IMR-90 (cell line): ENCODE measurements at regions not wholly inside any gene's neighbourhood (a gene's known extent, or its start where the extent isn't known, plus 50 kb on each side); places are given as distances from the start of the nearest gene placed in this dataset.

ENCODE experiments used
- ATAC-seq: fragments of 200-7000 bp; cut with Tn5 transposase; 2 replicates; pipeline ENCODE4 v1.9.1; 2020; ENCODE audit warnings: low read depth, mild to moderate bottlenecking, moderate library complexity
- BruUV-seq: library from RNA; stranded (reverse); fragments of 400-500 nt; replicated peaks from 2 replicates; lab custom pipeline; 2021; lab: Mats Ljungman, UMichigan
- CTCF ChIA-PET: fragments of 300-600 bp; formaldehyde crosslinking; extraction: SDS; loops from one replicate; lab custom pipeline; 2021; ENCODE audit warnings: antibody characterized with exemption; lab: Yijun Ruan, JAX
- POLR2A ChIA-PET: fragments of 300-600 bp; sonication (Branson Sonifier 250); formaldehyde crosslinking; loops from one replicate; lab custom pipeline; 2022; ENCODE audit warnings: antibody characterized with exemption; ENCODE audit not compliant: unreplicated experiment; lab: Charles Lee
- DNase-seq: peaks from one replicate; pipeline ENCODE4 v3.0.0; 2013
- H2AFZ ChIP-seq: replicated peaks from 2 replicates; pipeline ENCODE3; 2013; ENCODE audit warnings: low read length, mild to moderate bottlenecking; ENCODE audit not compliant: poor library complexity
- H2AK5ac ChIP-seq: 2 replicates; pipeline ENCODE4 v1.6.1; 2013; ENCODE audit warnings: low read depth, low read length, inconsistent platforms
- H2AK9ac ChIP-seq: replicated peaks from 2 replicates; pipeline ENCODE3; 2013; ENCODE audit warnings: mild to moderate bottlenecking, low read depth, low read length, moderate library complexity; ENCODE audit not compliant: poor library complexity
- H2BK120ac ChIP-seq: 2 replicates; pipeline ENCODE4 v1.6.1; 2013; ENCODE audit warnings: low read depth, low read length, inconsistent platforms
- H2BK15ac ChIP-seq: 3 replicates; pipeline ENCODE4 v1.6.1; 2013; ENCODE audit warnings: low read depth, low read length, inconsistent platforms
- H2BK20ac ChIP-seq: 2 replicates; pipeline ENCODE4 v1.6.1; 2013; ENCODE audit warnings: low read depth, mild to moderate bottlenecking, inconsistent platforms, low read length, moderate library complexity
- H2BK5ac ChIP-seq: 2 replicates; pipeline ENCODE4 v1.6.1; 2013; ENCODE audit warnings: mild to moderate bottlenecking, low read depth, low read length, inconsistent platforms; ENCODE audit not compliant: poor library complexity, severe bottlenecking
- H3K14ac ChIP-seq: replicated peaks from 2 replicates; pipeline ENCODE4 v1.6.1; 2013; ENCODE audit warnings: low read depth, low read length, inconsistent platforms
- H3K18ac ChIP-seq: 2 replicates; pipeline ENCODE4 v1.6.1; 2013; ENCODE audit warnings: low read depth, low read length, control low read depth
- H3K23ac ChIP-seq: 2 replicates; pipeline ENCODE4 v1.6.1; 2013; ENCODE audit warnings: low read depth, low read length, inconsistent platforms
- H3K27ac ChIP-seq: 2 replicates; pipeline ENCODE4 v1.5.1; 2013; ENCODE audit warnings: mild to moderate bottlenecking, control low read depth, low read length; ENCODE audit not compliant: insufficient read depth
- H3K27me3 ChIP-seq: 2 replicates; pipeline ENCODE4 v1.6.1; 2013; ENCODE audit warnings: low read length; ENCODE audit not compliant: control insufficient read depth, insufficient read depth
- H3K36me3 ChIP-seq: 2 replicates; pipeline ENCODE4 v1.6.1; 2013; ENCODE audit warnings: low read length, mixed read lengths; ENCODE audit not compliant: control insufficient read depth, insufficient read depth
- H3K4ac ChIP-seq: 2 replicates; pipeline ENCODE4 v1.6.1; 2013; ENCODE audit warnings: low read depth, low read length, inconsistent platforms
- H3K4me1 ChIP-seq: 2 replicates; pipeline ENCODE4 v1.6.1; 2013; ENCODE audit warnings: low read length, mixed read lengths; ENCODE audit not compliant: control insufficient read depth, insufficient read depth
- H3K4me2 ChIP-seq: 2 replicates; pipeline ENCODE4 v1.6.1; 2013; ENCODE audit warnings: low read depth, mild to moderate bottlenecking, control low read depth, low read length, moderate library complexity
- H3K4me3 ChIP-seq: 2 replicates; pipeline ENCODE4 v1.5.1; 2013; ENCODE audit warnings: low read depth, mild to moderate bottlenecking, control low read depth, low read length, moderate library complexity; ENCODE audit not compliant: insufficient read depth
- H3K56ac ChIP-seq: 2 replicates; pipeline ENCODE4 v1.6.1; 2013; ENCODE audit warnings: low read length, inconsistent platforms; ENCODE audit not compliant: insufficient read depth; ENCODE audit errors: extremely low read depth
- H3K79me1 ChIP-seq, 2 experiments: 2 replicates each; pipeline ENCODE4 v1.6.1; 2013; ENCODE audit warnings: low read length in 2 of 2, inconsistent platforms in 1 of 2, low read depth in 1 of 2
- H3K9ac ChIP-seq: 2 replicates; pipeline ENCODE4 v1.6.1; 2013; ENCODE audit warnings: low read depth, low read length, control low read depth
- H3K9me1 ChIP-seq: 2 replicates; pipeline ENCODE4 v1.6.1; 2013; ENCODE audit warnings: low read length, inconsistent platforms; ENCODE audit not compliant: insufficient read depth
- H3K9me3 ChIP-seq: 2 replicates; pipeline ENCODE4 v1.6.1; 2013; ENCODE audit warnings: low read length; ENCODE audit not compliant: control insufficient read depth, insufficient read depth
- H4K20me1 ChIP-seq: 2 replicates; pipeline ENCODE4 v1.6.1; 2013; ENCODE audit warnings: low read length, inconsistent platforms; ENCODE audit not compliant: insufficient read depth
- H4K5ac ChIP-seq: 2 replicates; pipeline ENCODE4 v1.6.1; 2013; ENCODE audit warnings: mild to moderate bottlenecking, low read depth, low read length, control low read depth
- H4K8ac ChIP-seq, 2 experiments: 2 replicates each; pipeline ENCODE4 v1.6.1; 2013; ENCODE audit warnings: low read depth in 2 of 2, low read length in 2 of 2, control low read depth in 1 of 2, inconsistent platforms in 1 of 2
- H4K91ac ChIP-seq: 2 replicates; pipeline ENCODE4 v1.6.1; 2013; ENCODE audit warnings: low read depth, low read length, inconsistent platforms; ENCODE audit not compliant: insufficient read depth
- WGBS, 2 experiments: methylation state at CpG; one replicate each; pipeline versions ENCODE4 v1.1.5 to v1.1.7; 2013; ENCODE audit warnings: missing lambda C conversion rate in 2 of 2; ENCODE audit not compliant: insufficient read length in 1 of 2; ENCODE audit errors: extremely low coverage in 2 of 2; 5-methylcytosine and 5-hydroxymethylcytosine counted together
- dilution Hi-C: fragments of 300-500 bp; cut with HindIII; formaldehyde crosslinking; loops from one replicate; pipeline ENCODE4 v1.14.3; 2018; ENCODE audit warnings: low sequenced_read_pairs; ENCODE audit not compliant: unreplicated experiment
- in situ Hi-C: fragments of 300-500 bp; cut with MboI; formaldehyde crosslinking; loops from 3 replicates; pipeline ENCODE4 v1.14.3; 2019; ENCODE audit warnings: low sequenced_read_pairs, inconsistent platforms, mixed read lengths
- intact Hi-C: fragments of 100-400 bp; cut with micrococcal nuclease; formaldehyde crosslinking; loops from 2 replicates; pipeline ENCODE4 v1.10.0; 2022
- TF ChIP-seq, protein P1 (sequence below): fragments of 150-350 bp; IDR thresholded peaks from 2 replicates; pipeline ENCODE4 v1.6.1; 2017; ENCODE audit warnings: mild to moderate bottlenecking, antibody characterized with exemption, low read length, low read depth

DNA sequence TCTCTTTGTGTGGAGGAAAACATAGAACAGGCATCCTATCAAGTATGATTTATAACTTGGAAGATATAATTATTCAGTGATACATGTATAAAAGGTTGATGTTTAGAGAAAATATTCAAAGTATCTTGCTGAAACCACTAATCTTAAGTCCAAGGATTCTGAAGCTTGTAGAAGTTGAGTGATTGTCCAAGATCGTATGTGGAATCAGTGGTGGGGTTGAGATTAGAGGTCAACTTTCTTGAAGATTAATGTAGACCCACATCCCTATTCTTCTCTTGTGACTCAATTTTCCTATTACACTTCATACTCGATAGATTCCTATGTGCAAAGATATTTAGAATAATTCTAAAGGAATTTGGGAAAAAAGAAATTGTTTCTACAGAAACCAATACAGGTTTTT lies 1565.9 kb upstream of the ACVR2A start:
- no peak overlapping the region for H2AK5ac ChIP-seq
- no peak overlapping the region for H3K27ac ChIP-seq
- no peak overlapping the region for H4K8ac ChIP-seq
- H3K9me1 ChIP-seq: no peaks in the 10 kb centered on the region
- no peaks in the 10 kb centered on the region for H3K27me3 ChIP-seq
- intact Hi-C loops (no loop called here), in situ Hi-C loops (no loop called here), dilution Hi-C loops (no loop called here)
- POLR2A ChIA-PET: no interaction called here
- TF ChIP-seq, protein P1, sequence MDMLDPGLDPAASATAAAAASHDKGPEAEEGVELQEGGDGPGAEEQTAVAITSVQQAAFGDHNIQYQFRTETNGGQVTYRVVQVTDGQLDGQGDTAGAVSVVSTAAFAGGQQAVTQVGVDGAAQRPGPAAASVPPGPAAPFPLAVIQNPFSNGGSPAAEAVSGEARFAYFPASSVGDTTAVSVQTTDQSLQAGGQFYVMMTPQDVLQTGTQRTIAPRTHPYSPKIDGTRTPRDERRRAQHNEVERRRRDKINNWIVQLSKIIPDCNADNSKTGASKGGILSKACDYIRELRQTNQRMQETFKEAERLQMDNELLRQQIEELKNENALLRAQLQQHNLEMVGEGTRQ: no peak
- no TSS peak for BruUV-seq
- no peak overlapping the region for H2BK120ac ChIP-seq
- H3K14ac ChIP-seq: no peak overlapping the region
- H3K4me1 ChIP-seq: no peaks in the 10 kb centered on the region
- H3K18ac ChIP-seq: no peak overlapping the region
- no peaks in the 10 kb centered on the region for H3K9me3 ChIP-seq
- WGBS, 2 experiments: no CpG with 5 or more reads among the region's 2 CpGs
- H3K9ac ChIP-seq: no peak overlapping the region
- H4K91ac ChIP-seq: no peak overlapping the region
- no peak overlapping the region for H3K4me2 ChIP-seq
- H2BK15ac ChIP-seq: no peak overlapping the region
- no peak overlapping the region for H2BK5ac ChIP-seq
- H2BK20ac ChIP-seq: no peak overlapping the region
- no peaks in the 10 kb centered on the region for H3K79me1 ChIP-seq
- CTCF ChIA-PET: no interaction called here
- H3K4ac ChIP-seq: no peak overlapping the region
- no peak overlapping the region for H3K4me3 ChIP-seq
- no peaks in the 10 kb centered on the region for H3K36me3 ChIP-seq
- H3K56ac ChIP-seq: no peak overlapping the region
- H2AK9ac ChIP-seq: no peak overlapping the region
- no peak for DNase-seq
- H2AFZ ChIP-seq: no peak overlapping the region
- no peak overlapping the region for H4K5ac ChIP-seq
- no peaks in the 10 kb centered on the region for H4K20me1 ChIP-seq
- H3K23ac ChIP-seq: no peak overlapping the region
- ATAC-seq: no peak
